GM10248 (cell line): ENCODE measurements at regions not wholly inside any gene's neighbourhood (a gene's known extent, or its start where the extent isn't known, plus 50 kb on each side); places are given as distances from the start of the nearest gene placed in this dataset.

Experiments used
- CTCF ChIA-PET: fragments of 300-600 bp; sonication (Branson Sonifier 250); formaldehyde crosslinking; extraction: SDS; loops from one replicate; lab custom pipeline; 2021; ENCODE audit warnings: antibody characterized with exemption; lab: Yijun Ruan, JAX
- POLR2A ChIA-PET: fragments of 350-650 bp; sonication (Branson Sonifier 250); formaldehyde crosslinking; extraction: SDS; loops from one replicate; lab custom pipeline; 2020; ENCODE audit warnings: antibody characterized with exemption; lab: Yijun Ruan, JAX
- DNase-seq: peaks from one replicate; pipeline ENCODE4 v3.0.0; 2012; ENCODE audit errors: extremely low spot score
- CTCF ChIP-seq: IDR thresholded peaks from 2 replicates; pipeline ENCODE4 v1.5.1; 2012; ENCODE audit warnings: mild to moderate bottlenecking, low read depth; ENCODE audit errors: extremely low read depth, missing control alignments, control extremely low read depth

DNA sequence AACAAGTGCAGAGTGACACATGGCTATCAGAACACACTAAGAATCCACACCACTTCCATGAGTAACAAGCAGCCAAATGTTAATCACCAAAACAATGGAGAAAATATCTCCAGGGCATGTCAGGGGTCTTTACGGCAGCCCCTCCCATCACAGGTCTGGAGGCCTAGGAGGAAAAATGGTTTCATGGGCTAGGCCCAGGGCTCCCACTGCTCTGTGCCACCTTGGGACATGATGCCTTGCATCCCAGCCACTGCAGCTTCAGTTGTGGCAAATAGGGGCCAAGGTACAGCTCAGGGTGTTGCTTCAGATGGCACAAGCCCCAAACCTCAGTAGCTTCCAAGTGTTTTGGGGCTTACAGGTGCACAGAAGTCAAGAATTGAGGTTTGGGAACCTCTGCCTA is 66.6 kb downstream of the NEURL3 start:
- no peak for TF ChIP-seq CTCF
- DNase-seq, result no peak
- ChIA-PET POLR2A (no interaction called here), CTCF (interaction anchor here (0.9 kb wide), 1 partner anchor 71 kb away, joined by 3 read pairs; no protein-coding TSS in a partner anchor)

DNA sequence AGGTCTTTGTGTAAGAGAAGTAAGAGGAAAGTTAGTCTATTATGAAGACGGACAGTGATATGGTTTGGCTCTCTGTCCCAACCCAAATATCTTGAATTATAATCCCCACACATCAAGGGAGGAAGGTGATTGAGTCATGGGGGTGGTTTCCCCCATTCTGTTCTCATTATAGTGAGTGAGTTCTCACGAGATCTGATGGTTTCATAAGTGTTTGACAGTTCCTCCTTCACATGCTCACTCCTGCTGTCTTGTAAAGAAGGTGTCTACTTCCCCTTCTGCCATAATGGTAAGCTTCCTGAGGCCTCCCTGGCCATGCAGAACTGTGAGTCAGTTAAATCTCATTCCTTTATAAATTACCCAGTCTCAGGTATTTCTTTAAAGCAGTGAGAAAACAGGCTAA is 67.6 kb downstream of the NEURL3 start:
- DNase-seq, result no peak
- ChIA-PET CTCF (interaction anchor here (2.5 kb wide), 1 partner anchor 30 kb away, joined by 10 read pairs; no protein-coding TSS in a partner anchor), POLR2A (no interaction called here)
- TF ChIP-seq CTCF, result no peak

GRCh38 chr2:96436961-96437360 is 68.2 kb downstream of the NEURL3 start:
- DNase-seq, result no peak
- ChIA-PET POLR2A (no interaction called here), CTCF (interaction anchor here (2.5 kb wide), 1 partner anchor 30 kb away, joined by 10 read pairs; no protein-coding TSS in a partner anchor)
- TF ChIP-seq CTCF, result no peak

DNA sequence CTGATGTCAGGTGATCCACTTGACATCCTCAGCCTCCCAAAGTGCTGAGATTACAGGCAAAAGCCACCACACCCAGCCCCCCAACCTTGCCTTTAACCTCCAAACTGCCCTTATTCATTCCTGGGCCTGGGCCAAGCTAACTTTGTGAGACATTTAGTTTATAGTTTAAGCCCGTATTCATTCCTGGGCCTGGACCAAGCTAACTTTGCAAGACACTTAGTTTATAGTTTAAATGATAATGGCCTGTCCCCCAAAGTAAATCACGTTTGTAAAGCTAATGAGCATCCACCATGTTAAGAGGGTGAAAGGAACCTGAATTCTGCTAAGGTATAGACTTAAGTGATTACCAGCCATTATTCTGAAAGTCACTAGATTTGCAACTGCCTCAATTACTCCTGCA is 68.7 kb downstream of the NEURL3 start:
- TF ChIP-seq CTCF, result no peak
- POLR2A ChIA-PET, result no interaction called here
- DNase-seq, result no peak
- CTCF ChIA-PET, result interaction anchor here (0.8 to 2.5 kb wide), 2 partner anchors 29 to 73 kb away, joined by 3 to 10 read pairs; no protein-coding TSS in a partner anchor

DNA sequence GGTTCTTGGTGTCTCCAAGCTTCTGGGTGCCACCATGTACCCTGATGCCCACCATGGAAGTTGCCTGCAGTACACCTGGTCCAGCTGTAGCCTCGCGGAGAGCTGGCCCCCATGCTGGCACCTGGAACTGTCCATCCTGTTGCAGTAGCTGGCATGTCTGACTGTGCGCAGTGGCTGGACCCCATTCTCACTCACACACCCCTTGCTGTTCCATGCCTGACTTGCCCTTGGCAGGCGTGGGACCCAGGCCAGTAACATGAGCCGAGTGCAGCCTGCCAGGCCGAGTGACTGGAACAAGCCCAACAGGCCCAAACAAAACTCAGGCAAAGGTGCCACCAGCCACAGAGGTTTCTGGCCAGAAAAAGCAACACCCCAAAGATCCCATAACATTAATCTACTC is 73.8 kb downstream of the NEURL3 start:
- no peak for TF ChIP-seq CTCF
- POLR2A ChIA-PET, result no interaction called here
- no peak for DNase-seq
- CTCF ChIA-PET, result interaction anchor here (1.0 to 1.2 kb wide), 2 partner anchors 24 to 103 kb away, joined by 3 to 7 read pairs; no protein-coding TSS in a partner anchor

- ChIA-PET CTCF (interaction anchor here (1.0 to 1.2 kb wide), 3 partner anchors 22 to 104 kb away, joined by 3 to 7 read pairs (median 3); no protein-coding TSS in a partner anchor), POLR2A (no interaction called here)
- TF ChIP-seq CTCF, result no peak
- no peak for DNase-seq
Measured at GRCh38 chr2:96430394-96430988, 74.7 kb downstream of the NEURL3 start.

DNA sequence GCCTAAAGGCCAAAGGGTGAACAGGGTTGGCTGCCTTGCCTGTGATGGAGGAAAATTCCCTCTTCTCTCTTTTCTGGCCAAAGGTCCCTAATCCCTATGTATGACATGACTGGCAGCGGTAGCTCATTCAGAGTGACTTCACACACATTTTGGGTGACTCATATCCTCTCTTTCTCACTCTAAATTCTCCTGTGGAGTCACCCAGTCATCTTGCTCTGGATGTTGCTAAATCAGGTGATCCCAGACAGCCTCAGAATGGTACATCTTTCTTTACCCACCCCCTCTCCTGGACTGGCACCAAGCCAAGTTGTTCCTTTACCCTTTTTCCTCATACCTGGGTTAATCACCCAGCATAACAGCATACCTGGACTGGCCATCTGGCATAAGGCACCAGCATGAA is 77.2 kb downstream of the NEURL3 start:
- no peak for DNase-seq
- CTCF ChIA-PET, result interaction anchor here (2.9 kb wide), 1 partner anchor 21 kb away, joined by 21 read pairs; no protein-coding TSS in a partner anchor
- TF ChIP-seq CTCF, result no peak
- POLR2A ChIA-PET, result no interaction called here
